H1 (cell line): ENCODE measurements at regions not wholly inside any gene's neighbourhood (a gene's known extent, or its start where the extent isn't known, plus 50 kb on each side); places are given as distances from the start of the nearest gene placed in this dataset.
A peak's percentile ranks its signal among the peaks of the same experiment; 100 is the strongest.

Experiments
- CTCF ChIA-PET: fragments of 300-600 bp; sonication (Branson Sonifier 250); formaldehyde crosslinking; loops from one replicate; lab custom pipeline; 2021; ENCODE audit not compliant: partially characterized antibody; lab: Charles Lee
- POLR2A ChIA-PET: fragments of 300-600 bp; sonication (Branson Sonifier 250); formaldehyde crosslinking; loops from one replicate; lab custom pipeline; 2021; ENCODE audit warnings: inconsistent platforms; ENCODE audit not compliant: partially characterized antibody; lab: Charles Lee
- DNase-seq, 2 experiments: peaks; one replicate each; pipeline versions ENCODE4 v3.0.0 to v3.0.0-alpha.2; 2010 to 2022; ENCODE audit warnings: low spot score in 2 of 2, low read depth in 1 of 2, mixed read lengths in 1 of 2
- FAIRE-seq: peaks from 2 replicates; lab custom pipeline; 2011; peaks lifted over from hg19 to GRCh38; lab: Jason Lieb, UNC
- H2AFZ ChIP-seq: 2 replicates; pipeline ENCODE4 v1.8.1; 2012; ENCODE audit warnings: low read length, inconsistent platforms
- H2AK5ac ChIP-seq: 2 replicates; pipeline ENCODE4 v1.6.1; 2013; ENCODE audit warnings: low read depth, low read length
- H2BK120ac ChIP-seq: replicated peaks from 2 replicates; pipeline ENCODE3; 2013; ENCODE audit warnings: low read depth, low read length, inconsistent platforms
- H2BK12ac ChIP-seq: 2 replicates; pipeline ENCODE4 v1.6.1; 2013; ENCODE audit warnings: low read depth, low read length
- H2BK15ac ChIP-seq: 2 replicates; pipeline ENCODE4 v1.6.1; 2013; ENCODE audit warnings: low read length
- H2BK20ac ChIP-seq: 2 replicates; pipeline ENCODE4 v1.6.1; 2013; ENCODE audit warnings: low read length
- H2BK5ac ChIP-seq: 2 replicates; pipeline ENCODE4 v1.6.1; 2013; ENCODE audit warnings: low read depth, low read length
- H3K14ac ChIP-seq: 2 replicates; pipeline ENCODE4 v1.6.1; 2013; ENCODE audit warnings: inconsistent platforms; ENCODE audit not compliant: insufficient read length
- H3K18ac ChIP-seq: 2 replicates; pipeline ENCODE4 v1.6.1; 2013; ENCODE audit warnings: low read length; ENCODE audit errors: extremely low read depth
- H3K23ac ChIP-seq: 2 replicates; pipeline ENCODE4 v1.6.1; 2013; ENCODE audit warnings: inconsistent platforms; ENCODE audit not compliant: insufficient read length
- H3K23me2 ChIP-seq: 2 replicates; pipeline ENCODE4 v1.6.1; 2013; ENCODE audit warnings: low read depth, low read length
- H3K27ac ChIP-seq: 2 replicates; pipeline ENCODE4 v1.6.1; 2011; ENCODE audit warnings: low read depth, low read length, inconsistent platforms
- H3K27me3 ChIP-seq, 4 experiments: replicated peaks in 1 of 4; 1 replicate in 1 of 4; 2 replicates in 3 of 4; pipeline versions ENCODE4 v1.6.1 to v1.8.1; 2011 to 2013; ENCODE audit warnings: low read length in 3 of 4, mild to moderate bottlenecking in 3 of 4, inconsistent platforms in 2 of 4, mixed read lengths in 2 of 4, moderate library complexity in 1 of 4; ENCODE audit not compliant: control insufficient read depth in 3 of 4, insufficient read depth in 3 of 4; ENCODE audit errors: extremely low read depth in 1 of 4
- H3K36me3 ChIP-seq, 4 experiments: 2 replicates each; pipeline versions ENCODE4 v1.6.1 to v1.8.1; 2011 to 2013; ENCODE audit warnings: mild to moderate bottlenecking in 4 of 4, low read length in 3 of 4, moderate library complexity in 2 of 4, control low read depth in 1 of 4, inconsistent platforms in 1 of 4; ENCODE audit not compliant: insufficient read depth in 4 of 4, control insufficient read depth in 2 of 4
- H3K4ac ChIP-seq: replicated peaks from 2 replicates; pipeline ENCODE3; 2013; ENCODE audit warnings: low read length, low read depth, mixed read lengths, inconsistent platforms; ENCODE audit not compliant: insufficient read length
- H3K4me1 ChIP-seq, 4 experiments: replicated peaks in 1 of 4; 1 replicate in 1 of 4; 2 replicates in 3 of 4; pipeline versions ENCODE4 v1.6.1 to v1.8.1; 2011 to 2013; ENCODE audit warnings: low read length in 3 of 4, inconsistent platforms in 2 of 4, mixed read lengths in 1 of 4; ENCODE audit not compliant: insufficient read depth in 4 of 4, control insufficient read depth in 3 of 4
- H3K4me2 ChIP-seq, 2 experiments: 2 replicates each; pipeline versions ENCODE4 v1.6.1 to v1.8.1; 2011 to 2013; ENCODE audit warnings: low read depth in 2 of 2, low read length in 2 of 2, control low read depth in 1 of 2, inconsistent platforms in 1 of 2, mild to moderate bottlenecking in 1 of 2; ENCODE audit not compliant: insufficient read depth in 1 of 2
- H3K4me3 ChIP-seq, 4 experiments: fragments of 200-600, 300-600 bp in 1 of 4; sonication (generic), shearing (Covaris generic), sonication (Bioruptor Twin) in 1 of 4; 2 replicates each; pipeline versions ENCODE4 v1.5.1 to v1.8.1; 2011 to 2016; ENCODE audit warnings: low read length in 4 of 4, low read depth in 3 of 4, control low read depth in 2 of 4, inconsistent platforms in 2 of 4, mild to moderate bottlenecking in 2 of 4, mixed read lengths in 1 of 4, moderate library complexity in 1 of 4; ENCODE audit not compliant: insufficient read depth in 2 of 4; ENCODE audit errors: extremely low read depth in 1 of 4
- H3K56ac ChIP-seq: replicated peaks from 2 replicates; pipeline ENCODE3; 2013; ENCODE audit warnings: low read depth, mild to moderate bottlenecking, mixed read lengths, low read length, inconsistent platforms; ENCODE audit not compliant: insufficient read length
- H3K79me1 ChIP-seq: 2 replicates; pipeline ENCODE4 v1.6.1; 2013; ENCODE audit warnings: low read depth, low read length, control low read depth
- H3K79me2 ChIP-seq, 2 experiments: 2 replicates each; pipeline versions ENCODE4 v1.6.1 to v1.8.1; 2012 to 2013; ENCODE audit warnings: low read length in 2 of 2, mild to moderate bottlenecking in 2 of 2, inconsistent platforms in 1 of 2; ENCODE audit not compliant: insufficient read depth in 2 of 2, control insufficient read depth in 1 of 2
- H3K9ac ChIP-seq, 4 experiments: replicated peaks in 1 of 4; 1 replicate in 1 of 4; 2 replicates in 3 of 4; pipeline versions ENCODE4 v1.6.1 to v1.8.1; 2011 to 2013; ENCODE audit warnings: low read depth in 3 of 4, low read length in 3 of 4, control low read depth in 2 of 4, mild to moderate bottlenecking in 2 of 4, moderate library complexity in 2 of 4, inconsistent platforms in 1 of 4; ENCODE audit errors: extremely low read depth in 1 of 4
- H3K9me3 ChIP-seq, 2 experiments: 2 replicates each; pipeline versions ENCODE4 v1.6.1 to v1.8.1; 2012 to 2013; ENCODE audit warnings: mild to moderate bottlenecking in 2 of 2, moderate library complexity in 2 of 2, control low read depth in 1 of 2, inconsistent platforms in 1 of 2, low read depth in 1 of 2, low read length in 1 of 2, mixed read lengths in 1 of 2; ENCODE audit not compliant: insufficient read depth in 2 of 2
- H4K20me1 ChIP-seq, 2 experiments: replicated peaks in 1 of 2; 2 replicates each; pipeline versions ENCODE3 to v1.8.1; 2011 to 2013; ENCODE audit warnings: inconsistent platforms in 2 of 2, low read length in 2 of 2, mild to moderate bottlenecking in 1 of 2; ENCODE audit not compliant: insufficient read depth in 2 of 2, control insufficient read depth in 1 of 2
- H4K5ac ChIP-seq: 2 replicates; pipeline ENCODE4 v1.6.1; 2013; ENCODE audit warnings: low read length, low read depth, mixed read lengths, inconsistent platforms; ENCODE audit not compliant: insufficient read length
- H4K8ac ChIP-seq: 2 replicates; pipeline ENCODE4 v1.8.0; 2013; ENCODE audit warnings: mild to moderate bottlenecking, moderate library complexity, low read length, inconsistent platforms; ENCODE audit not compliant: insufficient read depth; ENCODE audit errors: extremely low read depth
- H4K91ac ChIP-seq: replicated peaks from 2 replicates; pipeline ENCODE3; 2013; ENCODE audit warnings: low read length, mixed read lengths, inconsistent platforms; ENCODE audit not compliant: insufficient read length
- ATF2 ChIP-seq: IDR thresholded peaks from 2 replicates; pipeline ENCODE4 v1.6.1; 2012; ENCODE audit warnings: low read length, inconsistent platforms
- CBX5 ChIP-seq: fragments of 300-800, 300-1000 bp; sonication (generic); IDR thresholded peaks from 2 replicates; pipeline ENCODE4 v1.7.1; 2016; ENCODE audit warnings: antibody characterized with exemption, low read length, low read depth
- CBX8 ChIP-seq: fragments of 300-800, 300-1000 bp; sonication (generic); IDR thresholded peaks from 2 replicates; pipeline ENCODE4 v1.7.1; 2016; ENCODE audit warnings: low read depth, low read length, borderline replicate concordance
- CHD2 ChIP-seq: IDR thresholded peaks from 2 replicates; pipeline ENCODE4 v1.6.1; 2012; ENCODE audit warnings: low read length, improper control_type of control experiment
- EP300 ChIP-seq, 2 experiments: IDR thresholded peaks; 1 replicate in 1 of 2; 2 replicates in 1 of 2; pipeline ENCODE4 v1.6.1; 2011 to 2012; ENCODE audit warnings: low read depth in 2 of 2, low read length in 2 of 2, mild to moderate bottlenecking in 2 of 2, borderline replicate concordance in 1 of 2, inconsistent platforms in 1 of 2, moderate library complexity in 1 of 2
- GTF2F1 ChIP-seq: IDR thresholded peaks from 2 replicates; pipeline ENCODE4 v1.6.1; 2012; ENCODE audit warnings: low read depth, low read length, improper control_type of control experiment, borderline replicate concordance
- KDM4A ChIP-seq: IDR thresholded peaks from one replicate; pipeline ENCODE4 v1.7.1; 2012; ENCODE audit warnings: low read depth, mild to moderate bottlenecking, moderate library complexity, low read length, inconsistent platforms; ENCODE audit not compliant: severe bottlenecking
- PHF8 ChIP-seq: fragments of 200-600 bp; sonication (generic); conservative IDR thresholded peaks from 2 replicates; pipeline ENCODE4 v1.7.1; 2012; ENCODE audit warnings: low read depth, mild to moderate bottlenecking, inconsistent platforms, low read length, moderate library complexity
- RAD21 ChIP-seq, 2 experiments: IDR thresholded peaks in 1 of 2; conservative IDR thresholded peaks in 1 of 2; 2 replicates each; pipeline ENCODE4 v1.6.1; 2011; ENCODE audit warnings: low read depth in 2 of 2, low read length in 2 of 2, improper control_type of control experiment in 1 of 2, inconsistent platforms in 1 of 2, mild to moderate bottlenecking in 1 of 2, moderate library complexity in 1 of 2
- RNF2 ChIP-seq: fragments of 200-900, 300-1000 bp; sonication (generic); IDR thresholded peaks from 2 replicates; pipeline ENCODE4 v1.7.1; 2016; ENCODE audit warnings: borderline replicate concordance, low read depth, mild to moderate bottlenecking, antibody characterized with exemption, low read length; ENCODE audit not compliant: poor library complexity, severe bottlenecking; ENCODE audit errors: missing control alignments
- TCF12 ChIP-seq: IDR thresholded peaks from 2 replicates; pipeline ENCODE4 v1.6.1; 2011; ENCODE audit warnings: low read depth, mild to moderate bottlenecking, low read length
- ZNF274 ChIP-seq: IDR thresholded peaks from 2 replicates; pipeline ENCODE4 v1.7.0; 2012; ENCODE audit warnings: low read length, borderline replicate concordance; ENCODE audit errors: extremely low read depth
- WGBS, 2 experiments: shearing (Covaris generic) in 1 of 2; methylation state at CpG; one replicate each; pipeline versions ENCODE4 v1.1.6 to v1.1.7; 2013 to 2015; ENCODE audit warnings: low lambda C conversion rate in 2 of 2, mixed read lengths in 2 of 2, inconsistent platforms in 1 of 2, low coverage in 1 of 2, missing lambda C conversion rate in 1 of 2; ENCODE audit not compliant: insufficient replicate concordance in 2 of 2, insufficient coverage in 1 of 2, insufficient read length in 1 of 2; ENCODE audit errors: extremely low coverage in 1 of 2, missing lambda C conversion rate in 1 of 2; 5-methylcytosine and 5-hydroxymethylcytosine counted together

- Histone ChIP-seq H2BK15ac (no peak overlapping the region), H3K9ac (no peak overlapping the region), H4K91ac (no peak overlapping the region), H3K36me3 (no peaks in the 10 kb centered on the region), H3K4me2 (no peak overlapping the region), H2BK12ac (no peak overlapping the region), H3K9me3 (no peaks in the 10 kb centered on the region), H3K56ac (no peak overlapping the region), H3K23me2 (no peaks in the 10 kb centered on the region), H2BK120ac (no peak overlapping the region), H2AK5ac (no peak overlapping the region), H3K79me1 (no peaks in the 10 kb centered on the region), H3K14ac (no peak overlapping the region), H3K4me1 (no peaks in the 10 kb centered on the region; a peak in 1 of 7 replicates), H4K20me1 (no peaks in the 10 kb centered on the region), H3K27me3 (no peaks in the 10 kb centered on the region), H3K4me3 (no peak overlapping the region), H4K8ac (no peak overlapping the region), H2AFZ (0 out of 2 replicates have a peak overlapping the region, but pooled peaks have one; percentile 40), H3K79me2 (no peaks in the 10 kb centered on the region), H4K5ac (no peak overlapping the region), H3K18ac (no peak overlapping the region), H3K23ac (no peak overlapping the region), H3K4ac (no peak overlapping the region), H2BK20ac (no peak overlapping the region), H2BK5ac (no peak overlapping the region), H3K27ac (no peak overlapping the region)
- no peak for FAIRE-seq
- ChIA-PET CTCF (no interaction called here), POLR2A (no interaction called here)
- DNase-seq = no peak
- 96% methylated on average over 2 of the region's 2 CpGs; no CpG with 5 or more reads in 1 of the 2 experiments for WGBS, 2 experiments
- TF ChIP-seq RNF2 (no peak), ATF2 (no peak), TCF12 (no peak), CHD2 (no peak), CBX5 (no peak), CBX8 (no peak), EP300 (IDR thresholded peaks at IDR 0.05; ENCODE audit: borderline replicate concordance in 1 of 2, low read depth in 2 of 2, low read length in 2 of 2) (no peak), RAD21 (IDR thresholded peaks at IDR 0.05 in 1 of 2, conservative IDR thresholded peaks at IDR 0.05 in 1 of 2; ENCODE audit: low read depth in 2 of 2, low read length in 2 of 2) (no peak), KDM4A (no peak), PHF8 (no peak), GTF2F1 (no peak), ZNF274 (no peak)
Observed at GRCh38 chr4:135098061-135098460, 896.5 kb upstream of the PABPC4L start.
